Kidney (tissue), 13 donors: ENCODE measurements at regions not wholly inside any gene's neighbourhood (a gene's known extent, or its start where the extent isn't known, plus 50 kb on each side); places are given as distances from the start of the nearest gene placed in this dataset.

Source experiments
- DNase-seq, 5 donors: peaks; one replicate each; pipeline ENCODE4 v3.0.0-alpha.2; 2013 to 2020
- FAIRE-seq: peaks from 2 replicates; lab custom pipeline; 2012; peaks lifted over from hg19 to GRCh38; lab: Jason Lieb, UNC
- H3K27ac ChIP-seq, 2 donors: one replicate each; pipeline ENCODE4 v1.7.0; 2013; ENCODE audit warnings: low read depth in 2 of 2, low read length in 2 of 2, inconsistent platforms in 1 of 2
- H3K27me3 ChIP-seq: one replicate; pipeline ENCODE4 v1.7.1; 2013; ENCODE audit warnings: low read length, inconsistent platforms; ENCODE audit not compliant: control insufficient read depth, insufficient read depth
- H3K36me3 ChIP-seq, 3 donors: one replicate each; pipeline versions ENCODE4 v1.7.0 to v1.7.1; 2013; ENCODE audit warnings: low read length in 3 of 3, control low read depth in 1 of 3, inconsistent platforms in 1 of 3; ENCODE audit not compliant: insufficient read depth in 3 of 3, control insufficient read depth in 2 of 3
- H3K4me1 ChIP-seq, 3 donors: one replicate each; pipeline versions ENCODE4 v1.7.0 to v1.7.1; 2013; ENCODE audit warnings: low read length in 3 of 3, inconsistent platforms in 1 of 3, low read depth in 1 of 3; ENCODE audit not compliant: control insufficient read depth in 2 of 3, insufficient read depth in 2 of 3
- H3K4me3 ChIP-seq, 3 donors: one replicate each; pipeline versions ENCODE4 v1.7.0 to v1.8.1; 2013; ENCODE audit warnings: low read length in 3 of 3, control low read depth in 1 of 3, inconsistent platforms in 1 of 3
- H3K9ac ChIP-seq, 3 donors: one replicate each; pipeline versions ENCODE4 v1.7.0 to v1.7.1; 2013; ENCODE audit warnings: low read length in 3 of 3, control low read depth in 1 of 3, inconsistent platforms in 1 of 3
- H3K9me3 ChIP-seq, 3 donors: one replicate each; pipeline versions ENCODE4 v1.7.0 to v1.7.1; 2013; ENCODE audit warnings: low read length in 3 of 3, control low read depth in 1 of 3, inconsistent platforms in 1 of 3; ENCODE audit not compliant: control insufficient read depth in 2 of 3, insufficient read depth in 1 of 3
- intact Hi-C: fragments of 100-400 bp; cut with DNase I; formaldehyde crosslinking; loops from one replicate; pipeline ENCODE4 v1.11.1; 2022
- TF ChIP-seq, protein P1 (sequence below): IDR thresholded peaks from 3 replicates; pipeline ENCODE4 v1.5.1; 2012; ENCODE audit warnings: mild to moderate bottlenecking, moderate library complexity, borderline replicate concordance; ENCODE audit not compliant: insufficient read depth; ENCODE audit errors: extremely low read depth
- donor health status: control.
- donor health status: control.
- donor health status: control.
- donor health status: control.
- donor health status: control.
- donor health status: DM: yes; HTN: yes; CAD: no.
- donor health status: Normal renal cell carcinoma (clear cell type).

DNA sequence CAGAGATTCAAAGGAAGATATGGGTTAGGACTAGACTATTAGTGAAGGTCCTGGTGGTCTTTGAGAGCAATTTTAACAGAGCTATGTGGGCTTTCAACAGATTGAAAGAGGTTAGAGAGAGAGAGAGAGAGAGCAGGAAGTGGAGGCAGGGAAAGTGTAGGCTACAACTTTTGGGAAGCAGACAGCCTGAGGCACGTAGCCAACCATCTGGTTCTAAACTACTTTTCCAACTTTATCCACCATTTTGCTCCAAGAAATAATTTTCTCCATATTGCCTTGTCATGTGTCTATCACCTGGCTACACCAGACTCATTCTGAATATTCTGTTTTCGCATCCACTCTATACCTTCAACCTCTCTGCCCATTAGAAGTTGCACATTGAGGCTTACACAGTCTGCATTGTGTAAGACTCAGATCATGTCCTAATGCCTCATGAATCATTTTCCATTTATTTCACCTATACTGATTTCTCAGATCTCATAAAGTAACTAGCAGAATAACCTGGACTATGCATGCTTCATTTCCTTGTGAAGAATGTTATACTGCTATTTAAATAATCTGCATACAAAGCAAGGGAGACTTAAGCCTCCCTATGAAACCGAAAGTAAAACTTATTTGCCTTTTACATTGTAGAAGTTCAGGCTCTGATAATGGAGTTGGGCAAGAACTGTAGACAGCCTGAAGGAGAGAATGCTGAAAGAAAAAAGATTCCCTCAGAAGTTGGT, 235.6 kb downstream of the ELAVL2 start:
- no peaks in the 10 kb centered on the region for H3K27me3 ChIP-seq
- peaks cover 0 to 14% (median 11%) of the 10 kb centered on the region in 3 donors for H3K4me1 ChIP-seq
- no peaks in the 10 kb centered on the region for H3K9me3 ChIP-seq
- no peak overlapping the region for H3K9ac ChIP-seq
- FAIRE-seq = no peak
- H3K4me3 ChIP-seq = peak overlapping the region in 2 of 3 donors; percentile 51 to 65
- no peak overlapping the region for H3K27ac ChIP-seq
- TF ChIP-seq, protein P1, sequence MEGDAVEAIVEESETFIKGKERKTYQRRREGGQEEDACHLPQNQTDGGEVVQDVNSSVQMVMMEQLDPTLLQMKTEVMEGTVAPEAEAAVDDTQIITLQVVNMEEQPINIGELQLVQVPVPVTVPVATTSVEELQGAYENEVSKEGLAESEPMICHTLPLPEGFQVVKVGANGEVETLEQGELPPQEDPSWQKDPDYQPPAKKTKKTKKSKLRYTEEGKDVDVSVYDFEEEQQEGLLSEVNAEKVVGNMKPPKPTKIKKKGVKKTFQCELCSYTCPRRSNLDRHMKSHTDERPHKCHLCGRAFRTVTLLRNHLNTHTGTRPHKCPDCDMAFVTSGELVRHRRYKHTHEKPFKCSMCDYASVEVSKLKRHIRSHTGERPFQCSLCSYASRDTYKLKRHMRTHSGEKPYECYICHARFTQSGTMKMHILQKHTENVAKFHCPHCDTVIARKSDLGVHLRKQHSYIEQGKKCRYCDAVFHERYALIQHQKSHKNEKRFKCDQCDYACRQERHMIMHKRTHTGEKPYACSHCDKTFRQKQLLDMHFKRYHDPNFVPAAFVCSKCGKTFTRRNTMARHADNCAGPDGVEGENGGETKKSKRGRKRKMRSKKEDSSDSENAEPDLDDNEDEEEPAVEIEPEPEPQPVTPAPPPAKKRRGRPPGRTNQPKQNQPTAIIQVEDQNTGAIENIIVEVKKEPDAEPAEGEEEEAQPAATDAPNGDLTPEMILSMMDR = no peak
- peak in 1 of 5 donors; percentile 13 for DNase-seq
- H3K36me3 ChIP-seq = no peaks in the 10 kb centered on the region
- intact Hi-C loops = no loop called here

DNA sequence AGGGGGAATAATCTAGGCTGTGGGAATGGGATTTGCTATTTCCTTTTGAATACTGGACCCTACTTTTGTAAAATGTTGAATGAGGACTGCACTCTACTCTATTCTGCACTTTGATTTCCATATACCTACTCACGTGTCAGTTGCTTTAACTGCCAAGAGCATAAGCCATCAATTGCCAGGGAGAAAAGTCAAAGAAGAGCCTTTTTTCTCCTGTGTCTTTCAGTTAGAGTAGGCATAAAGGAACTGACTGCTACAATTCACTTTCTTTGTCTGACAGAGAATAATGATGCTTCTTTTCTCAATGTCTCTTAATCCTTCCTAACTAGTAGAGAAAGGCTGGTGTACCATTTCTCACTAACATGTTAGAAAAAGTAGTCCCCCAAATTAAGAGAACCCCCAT, 231.6 kb downstream of the ELAVL2 start:
- DNase-seq = no peak

DNA sequence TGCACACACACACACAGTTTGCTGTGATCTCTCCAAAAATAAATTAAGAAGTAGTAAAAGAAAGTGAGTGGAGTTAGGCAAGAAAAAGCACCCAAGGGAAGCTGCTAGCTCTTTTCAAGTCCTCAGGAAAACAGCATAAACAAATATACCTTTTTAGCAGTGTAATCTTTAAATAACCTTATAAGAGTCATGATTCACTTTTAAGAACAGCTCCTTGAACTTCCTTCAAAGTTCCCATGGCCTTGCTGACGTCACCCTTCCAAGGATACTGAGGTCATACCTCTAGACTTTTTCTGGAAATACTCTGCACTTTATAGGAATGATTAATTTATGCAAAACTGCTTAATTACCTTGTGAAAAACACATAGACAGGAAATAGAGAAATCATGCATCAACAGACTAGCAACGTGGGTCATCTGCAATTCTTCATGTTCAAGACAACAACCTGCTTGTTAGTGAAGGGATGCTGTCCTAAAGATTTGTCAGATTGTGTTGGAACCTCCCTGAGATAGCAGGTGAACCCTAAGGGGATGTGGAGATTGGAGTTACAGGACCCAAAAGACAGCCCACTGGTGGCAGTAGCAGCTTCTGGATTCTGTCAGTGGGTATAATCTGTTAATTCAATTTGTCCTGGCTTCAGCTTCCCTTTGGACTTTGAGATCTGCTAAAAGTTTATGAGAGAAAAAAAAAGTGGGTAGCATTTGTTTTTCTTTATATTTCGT, 229.0 kb downstream of the ELAVL2 start:
- no peak overlapping the region for H3K9ac ChIP-seq
- H3K4me3 ChIP-seq = no peak overlapping the region
- intact Hi-C loops = no loop called here
- TF ChIP-seq, protein P1 = no peak
- H3K27me3 ChIP-seq = no peaks in the 10 kb centered on the region
- DNase-seq = peak in 1 of 5 donors; percentile 4
- no peaks in the 10 kb centered on the region for H3K9me3 ChIP-seq
- H3K4me1 ChIP-seq = peaks cover 0 to 4% (median 0%) of the 10 kb centered on the region in 3 donors
- no peak overlapping the region for H3K27ac ChIP-seq
- no peaks in the 10 kb centered on the region for H3K36me3 ChIP-seq
- FAIRE-seq = no peak

More for the DNA sequence above, 231.6 kb downstream of the ELAVL2 start:
- intact Hi-C loops = no loop called here
- FAIRE-seq = no peak
- H3K4me3 ChIP-seq = no peak overlapping the region
- no peak overlapping the region for H3K9ac ChIP-seq
- H3K4me1 ChIP-seq = peaks cover 0 to 9% (median 7%) of the 10 kb centered on the region in 3 donors
- no peaks in the 10 kb centered on the region for H3K9me3 ChIP-seq
- TF ChIP-seq, protein P1 = no peak
- H3K27ac ChIP-seq = no peak overlapping the region
- H3K36me3 ChIP-seq = no peaks in the 10 kb centered on the region
- no peaks in the 10 kb centered on the region for H3K27me3 ChIP-seq
